H1 (cell line): ENCODE measurements at regions not wholly inside any gene's neighbourhood (a gene's known extent, or its start where the extent isn't known, plus 50 kb on each side); places are given as distances from the start of the nearest gene placed in this dataset.

Experiments
- CTCF ChIA-PET: fragments of 300-600 bp; sonication (Branson Sonifier 250); formaldehyde crosslinking; loops from one replicate; lab custom pipeline; 2021; ENCODE audit not compliant: partially characterized antibody; lab: Charles Lee
- POLR2A ChIA-PET: fragments of 300-600 bp; sonication (Branson Sonifier 250); formaldehyde crosslinking; loops from one replicate; lab custom pipeline; 2021; ENCODE audit warnings: inconsistent platforms; ENCODE audit not compliant: partially characterized antibody; lab: Charles Lee
- DNase-seq, 2 experiments: peaks; one replicate each; pipeline versions ENCODE4 v3.0.0 to v3.0.0-alpha.2; 2010 to 2022; ENCODE audit warnings: low spot score in 2 of 2, low read depth in 1 of 2, mixed read lengths in 1 of 2
- FAIRE-seq: peaks from 2 replicates; lab custom pipeline; 2011; peaks lifted over from hg19 to GRCh38; lab: Jason Lieb, UNC
- H2AFZ ChIP-seq: 2 replicates; pipeline ENCODE4 v1.8.1; 2012; ENCODE audit warnings: low read length, inconsistent platforms
- H2AK5ac ChIP-seq: 2 replicates; pipeline ENCODE4 v1.6.1; 2013; ENCODE audit warnings: low read depth, low read length
- H2BK120ac ChIP-seq: replicated peaks from 2 replicates; pipeline ENCODE3; 2013; ENCODE audit warnings: low read depth, low read length, inconsistent platforms
- H2BK12ac ChIP-seq: 2 replicates; pipeline ENCODE4 v1.6.1; 2013; ENCODE audit warnings: low read depth, low read length
- H2BK15ac ChIP-seq: 2 replicates; pipeline ENCODE4 v1.6.1; 2013; ENCODE audit warnings: low read length
- H2BK20ac ChIP-seq: 2 replicates; pipeline ENCODE4 v1.6.1; 2013; ENCODE audit warnings: low read length
- H2BK5ac ChIP-seq: 2 replicates; pipeline ENCODE4 v1.6.1; 2013; ENCODE audit warnings: low read depth, low read length
- H3K14ac ChIP-seq: 2 replicates; pipeline ENCODE4 v1.6.1; 2013; ENCODE audit warnings: inconsistent platforms; ENCODE audit not compliant: insufficient read length
- H3K18ac ChIP-seq: 2 replicates; pipeline ENCODE4 v1.6.1; 2013; ENCODE audit warnings: low read length; ENCODE audit errors: extremely low read depth
- H3K23ac ChIP-seq: 2 replicates; pipeline ENCODE4 v1.6.1; 2013; ENCODE audit warnings: inconsistent platforms; ENCODE audit not compliant: insufficient read length
- H3K23me2 ChIP-seq: 2 replicates; pipeline ENCODE4 v1.6.1; 2013; ENCODE audit warnings: low read depth, low read length
- H3K27ac ChIP-seq: 2 replicates; pipeline ENCODE4 v1.6.1; 2011; ENCODE audit warnings: low read depth, low read length, inconsistent platforms
- H3K27me3 ChIP-seq, 4 experiments: replicated peaks in 1 of 4; 1 replicate in 1 of 4; 2 replicates in 3 of 4; pipeline versions ENCODE4 v1.6.1 to v1.8.1; 2011 to 2013; ENCODE audit warnings: low read length in 3 of 4, mild to moderate bottlenecking in 3 of 4, inconsistent platforms in 2 of 4, mixed read lengths in 2 of 4, moderate library complexity in 1 of 4; ENCODE audit not compliant: control insufficient read depth in 3 of 4, insufficient read depth in 3 of 4; ENCODE audit errors: extremely low read depth in 1 of 4
- H3K36me3 ChIP-seq, 4 experiments: 2 replicates each; pipeline versions ENCODE4 v1.6.1 to v1.8.1; 2011 to 2013; ENCODE audit warnings: mild to moderate bottlenecking in 4 of 4, low read length in 3 of 4, moderate library complexity in 2 of 4, control low read depth in 1 of 4, inconsistent platforms in 1 of 4; ENCODE audit not compliant: insufficient read depth in 4 of 4, control insufficient read depth in 2 of 4
- H3K4ac ChIP-seq: replicated peaks from 2 replicates; pipeline ENCODE3; 2013; ENCODE audit warnings: low read length, low read depth, mixed read lengths, inconsistent platforms; ENCODE audit not compliant: insufficient read length
- H3K4me1 ChIP-seq, 4 experiments: replicated peaks in 1 of 4; 1 replicate in 1 of 4; 2 replicates in 3 of 4; pipeline versions ENCODE4 v1.6.1 to v1.8.1; 2011 to 2013; ENCODE audit warnings: low read length in 3 of 4, inconsistent platforms in 2 of 4, mixed read lengths in 1 of 4; ENCODE audit not compliant: insufficient read depth in 4 of 4, control insufficient read depth in 3 of 4
- H3K4me2 ChIP-seq, 2 experiments: 2 replicates each; pipeline versions ENCODE4 v1.6.1 to v1.8.1; 2011 to 2013; ENCODE audit warnings: low read depth in 2 of 2, low read length in 2 of 2, control low read depth in 1 of 2, inconsistent platforms in 1 of 2, mild to moderate bottlenecking in 1 of 2; ENCODE audit not compliant: insufficient read depth in 1 of 2
- H3K4me3 ChIP-seq, 4 experiments: fragments of 200-600, 300-600 bp in 1 of 4; sonication (generic), shearing (Covaris generic), sonication (Bioruptor Twin) in 1 of 4; 2 replicates each; pipeline versions ENCODE4 v1.5.1 to v1.8.1; 2011 to 2016; ENCODE audit warnings: low read length in 4 of 4, low read depth in 3 of 4, control low read depth in 2 of 4, inconsistent platforms in 2 of 4, mild to moderate bottlenecking in 2 of 4, mixed read lengths in 1 of 4, moderate library complexity in 1 of 4; ENCODE audit not compliant: insufficient read depth in 2 of 4; ENCODE audit errors: extremely low read depth in 1 of 4
- H3K56ac ChIP-seq: replicated peaks from 2 replicates; pipeline ENCODE3; 2013; ENCODE audit warnings: low read depth, mild to moderate bottlenecking, mixed read lengths, low read length, inconsistent platforms; ENCODE audit not compliant: insufficient read length
- H3K79me1 ChIP-seq: 2 replicates; pipeline ENCODE4 v1.6.1; 2013; ENCODE audit warnings: low read depth, low read length, control low read depth
- H3K79me2 ChIP-seq, 2 experiments: 2 replicates each; pipeline versions ENCODE4 v1.6.1 to v1.8.1; 2012 to 2013; ENCODE audit warnings: low read length in 2 of 2, mild to moderate bottlenecking in 2 of 2, inconsistent platforms in 1 of 2; ENCODE audit not compliant: insufficient read depth in 2 of 2, control insufficient read depth in 1 of 2
- H3K9ac ChIP-seq, 4 experiments: replicated peaks in 1 of 4; 1 replicate in 1 of 4; 2 replicates in 3 of 4; pipeline versions ENCODE4 v1.6.1 to v1.8.1; 2011 to 2013; ENCODE audit warnings: low read depth in 3 of 4, low read length in 3 of 4, control low read depth in 2 of 4, mild to moderate bottlenecking in 2 of 4, moderate library complexity in 2 of 4, inconsistent platforms in 1 of 4; ENCODE audit errors: extremely low read depth in 1 of 4
- H3K9me3 ChIP-seq, 2 experiments: 2 replicates each; pipeline versions ENCODE4 v1.6.1 to v1.8.1; 2012 to 2013; ENCODE audit warnings: mild to moderate bottlenecking in 2 of 2, moderate library complexity in 2 of 2, control low read depth in 1 of 2, inconsistent platforms in 1 of 2, low read depth in 1 of 2, low read length in 1 of 2, mixed read lengths in 1 of 2; ENCODE audit not compliant: insufficient read depth in 2 of 2
- H4K20me1 ChIP-seq, 2 experiments: replicated peaks in 1 of 2; 2 replicates each; pipeline versions ENCODE3 to v1.8.1; 2011 to 2013; ENCODE audit warnings: inconsistent platforms in 2 of 2, low read length in 2 of 2, mild to moderate bottlenecking in 1 of 2; ENCODE audit not compliant: insufficient read depth in 2 of 2, control insufficient read depth in 1 of 2
- H4K5ac ChIP-seq: 2 replicates; pipeline ENCODE4 v1.6.1; 2013; ENCODE audit warnings: low read length, low read depth, mixed read lengths, inconsistent platforms; ENCODE audit not compliant: insufficient read length
- H4K8ac ChIP-seq: 2 replicates; pipeline ENCODE4 v1.8.0; 2013; ENCODE audit warnings: mild to moderate bottlenecking, moderate library complexity, low read length, inconsistent platforms; ENCODE audit not compliant: insufficient read depth; ENCODE audit errors: extremely low read depth
- H4K91ac ChIP-seq: replicated peaks from 2 replicates; pipeline ENCODE3; 2013; ENCODE audit warnings: low read length, mixed read lengths, inconsistent platforms; ENCODE audit not compliant: insufficient read length
- ASH2L ChIP-seq: fragments of 200-600, 300-600 bp; sonication (generic); IDR thresholded peaks from one replicate; pipeline ENCODE4 v1.7.1; 2017; ENCODE audit warnings: low read length
- BCL11A ChIP-seq, 2 experiments: IDR thresholded peaks; one replicate each; pipeline ENCODE4 v1.6.1; 2011; ENCODE audit warnings: low read depth in 2 of 2, low read length in 2 of 2, mild to moderate bottlenecking in 2 of 2
- EZH2 ChIP-seq: fragments of 200-600 bp; sonication (generic); IDR thresholded peaks from 2 replicates; pipeline ENCODE4 v1.7.1; 2012; ENCODE audit warnings: low read depth, mild to moderate bottlenecking, moderate library complexity, low read length, inconsistent platforms; ENCODE audit not compliant: severe bottlenecking
- GABPA ChIP-seq: IDR thresholded peaks from 2 replicates; pipeline ENCODE4 v1.6.1; 2011; ENCODE audit warnings: mild to moderate bottlenecking, low read length, moderate library complexity, borderline replicate concordance; ENCODE audit not compliant: insufficient read depth
- HDAC6 ChIP-seq: IDR thresholded peaks from one replicate; pipeline ENCODE4 v1.7.1; 2012; ENCODE audit warnings: low read depth, mild to moderate bottlenecking, inconsistent platforms, low read length, moderate library complexity
- JUND ChIP-seq: IDR thresholded peaks from 2 replicates; pipeline ENCODE4 v1.6.1; 2011; ENCODE audit warnings: mild to moderate bottlenecking, improper control_type of control experiment, low read length
- WGBS, 2 experiments: shearing (Covaris generic) in 1 of 2; methylation state at CpG; one replicate each; pipeline versions ENCODE4 v1.1.6 to v1.1.7; 2013 to 2015; ENCODE audit warnings: low lambda C conversion rate in 2 of 2, mixed read lengths in 2 of 2, inconsistent platforms in 1 of 2, low coverage in 1 of 2, missing lambda C conversion rate in 1 of 2; ENCODE audit not compliant: insufficient replicate concordance in 2 of 2, insufficient coverage in 1 of 2, insufficient read length in 1 of 2; ENCODE audit errors: extremely low coverage in 1 of 2, missing lambda C conversion rate in 1 of 2; 5-methylcytosine and 5-hydroxymethylcytosine counted together
- TF ChIP-seq, protein P1 (sequence below): IDR thresholded peaks from 2 replicates; pipeline ENCODE4 v1.6.1; 2011; ENCODE audit warnings: low read depth, mild to moderate bottlenecking, low read length; ENCODE audit not compliant: insufficient read depth

- no peak overlapping the region for H3K4me2 ChIP-seq
- TF ChIP-seq ASH2L (no peak), JUND (no peak), EZH2 (no peak), HDAC6 (no peak), GABPA (no peak), BCL11A (IDR thresholded peaks at IDR 0.05; ENCODE audit: low read depth in 2 of 2, low read length in 2 of 2) (no peak)
- TF ChIP-seq, protein P1, sequence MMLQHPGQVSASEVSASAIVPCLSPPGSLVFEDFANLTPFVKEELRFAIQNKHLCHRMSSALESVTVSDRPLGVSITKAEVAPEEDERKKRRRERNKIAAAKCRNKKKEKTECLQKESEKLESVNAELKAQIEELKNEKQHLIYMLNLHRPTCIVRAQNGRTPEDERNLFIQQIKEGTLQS, result no peak
- no peaks in the 10 kb centered on the region for H3K27me3 ChIP-seq
- no peak for DNase-seq
- H3K27ac ChIP-seq, result no peak overlapping the region
- H2AK5ac ChIP-seq, result no peak overlapping the region
- H4K20me1 ChIP-seq, result no peaks in the 10 kb centered on the region
- H4K5ac ChIP-seq, result no peak overlapping the region
- no peak for FAIRE-seq
- H2BK12ac ChIP-seq, result no peak overlapping the region
- no peaks in the 10 kb centered on the region for H3K79me2 ChIP-seq
- H3K9me3 ChIP-seq, result no peaks in the 10 kb centered on the region
- no peak overlapping the region for H3K56ac ChIP-seq
- WGBS, 2 experiments, result 94% methylated on average over 4 of the region's 4 CpGs; no CpG with 5 or more reads in 1 of the 2 experiments
- H3K4me3 ChIP-seq, result no peak overlapping the region
- no peak overlapping the region for H3K4ac ChIP-seq
- no peak overlapping the region for H3K18ac ChIP-seq
- H4K8ac ChIP-seq, result no peak overlapping the region
- no peak overlapping the region for H2BK120ac ChIP-seq
- H3K36me3 ChIP-seq, result no peaks in the 10 kb centered on the region
- H3K79me1 ChIP-seq, result no peaks in the 10 kb centered on the region
- H3K23ac ChIP-seq, result no peak overlapping the region
- no peak overlapping the region for H2BK5ac ChIP-seq
- ChIA-PET POLR2A (no interaction called here), CTCF (no interaction called here)
- no peak overlapping the region for H4K91ac ChIP-seq
- no peak overlapping the region for H2AFZ ChIP-seq
- H2BK15ac ChIP-seq, result no peak overlapping the region
- no peak overlapping the region for H3K14ac ChIP-seq
- H2BK20ac ChIP-seq, result no peak overlapping the region
- H3K4me1 ChIP-seq, result no peaks in the 10 kb centered on the region
- no peaks in the 10 kb centered on the region for H3K23me2 ChIP-seq
- H3K9ac ChIP-seq, result no peak overlapping the region
These were observed 631.6 kb upstream of the NRSN1 start for GRCh38 chr6:23494367-23494766.
